DOHH2 (cell line): ENCODE measurements at regions not wholly inside any gene's neighbourhood (a gene's known extent, or its start where the extent isn't known, plus 50 kb on each side); places are given as distances from the start of the nearest gene placed in this dataset.

Experiments used
- EZH2phosphoT487 ChIP-seq: fragments of 200-600 bp; sonication (generic); IDR thresholded peaks from 2 replicates; pipeline ENCODE4 v1.6.1; 2017; ENCODE audit warnings: borderline replicate concordance, mild to moderate bottlenecking, antibody characterized with exemption, low read length, moderate library complexity, mixed read lengths
- TF ChIP-seq, protein P1 (sequence below): fragments of 200-600 bp; sonication (generic); IDR thresholded peaks from one replicate; pipeline ENCODE4 v1.5.1; 2014; ENCODE audit warnings: antibody characterized with exemption, mild to moderate bottlenecking, low read depth, low read length; ENCODE audit not compliant: poor library complexity, severe bottlenecking

GRCh38 chr2:180161415-180161814 lies 154.3 kb upstream of the CWC22 start:
- TF ChIP-seq, protein P1, sequence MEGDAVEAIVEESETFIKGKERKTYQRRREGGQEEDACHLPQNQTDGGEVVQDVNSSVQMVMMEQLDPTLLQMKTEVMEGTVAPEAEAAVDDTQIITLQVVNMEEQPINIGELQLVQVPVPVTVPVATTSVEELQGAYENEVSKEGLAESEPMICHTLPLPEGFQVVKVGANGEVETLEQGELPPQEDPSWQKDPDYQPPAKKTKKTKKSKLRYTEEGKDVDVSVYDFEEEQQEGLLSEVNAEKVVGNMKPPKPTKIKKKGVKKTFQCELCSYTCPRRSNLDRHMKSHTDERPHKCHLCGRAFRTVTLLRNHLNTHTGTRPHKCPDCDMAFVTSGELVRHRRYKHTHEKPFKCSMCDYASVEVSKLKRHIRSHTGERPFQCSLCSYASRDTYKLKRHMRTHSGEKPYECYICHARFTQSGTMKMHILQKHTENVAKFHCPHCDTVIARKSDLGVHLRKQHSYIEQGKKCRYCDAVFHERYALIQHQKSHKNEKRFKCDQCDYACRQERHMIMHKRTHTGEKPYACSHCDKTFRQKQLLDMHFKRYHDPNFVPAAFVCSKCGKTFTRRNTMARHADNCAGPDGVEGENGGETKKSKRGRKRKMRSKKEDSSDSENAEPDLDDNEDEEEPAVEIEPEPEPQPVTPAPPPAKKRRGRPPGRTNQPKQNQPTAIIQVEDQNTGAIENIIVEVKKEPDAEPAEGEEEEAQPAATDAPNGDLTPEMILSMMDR, result no peak
- no peak for TF ChIP-seq EZH2phosphoT487
